GM23338 (cell line): ENCODE measurements at regions not wholly inside any gene's neighbourhood (a gene's known extent, or its start where the extent isn't known, plus 50 kb on each side); places are given as distances from the start of the nearest gene placed in this dataset.

ENCODE experiments used
- ATAC-seq: fragments of 200-7000 bp; cut with Tn5 transposase; 3 replicates; pipeline ENCODE4 v1.9.1; 2020
- DNase-seq: peaks from one replicate; pipeline ENCODE4 v3.0.0-alpha.2; 2015; ENCODE audit warnings: low spot score
- H2AFZ ChIP-seq: fragments of 200-600 bp; sonication (generic); 2 replicates; pipeline ENCODE4 v1.8.0; 2016; ENCODE audit warnings: antibody characterized with exemption, mild to moderate bottlenecking, moderate library complexity
- H3F3A ChIP-seq: fragments of 200-600 bp; sonication (generic); replicated peaks from 2 replicates; pipeline ENCODE4 v1.8.0; 2017; ENCODE audit warnings: antibody characterized with exemption, mixed run types, low read depth
- H3K27ac ChIP-seq: fragments of 200-600 bp; sonication (generic); 2 replicates; pipeline ENCODE4 v1.6.1; 2016; ENCODE audit warnings: low read depth
- H3K27me3 ChIP-seq: fragments of 200-600 bp; sonication (generic); 2 replicates; pipeline ENCODE4 v1.8.0; 2016; ENCODE audit warnings: mild to moderate bottlenecking, mixed run types, moderate library complexity; ENCODE audit not compliant: insufficient read depth
- H3K36me3 ChIP-seq: fragments of 200-600 bp; sonication (generic); 2 replicates; pipeline ENCODE4 v1.8.0; 2016; ENCODE audit warnings: mild to moderate bottlenecking; ENCODE audit not compliant: insufficient read depth
- H3K4me1 ChIP-seq: fragments of 200-600 bp; sonication (generic); 2 replicates; pipeline ENCODE4 v1.8.0; 2016; ENCODE audit warnings: mild to moderate bottlenecking, moderate library complexity; ENCODE audit not compliant: insufficient read depth
- H3K4me2 ChIP-seq: fragments of 200-600 bp; sonication (generic); 2 replicates; pipeline ENCODE4 v1.7.1; 2017; ENCODE audit warnings: mixed run types
- H3K4me3 ChIP-seq: fragments of 200-600 bp; sonication (generic); 2 replicates; pipeline ENCODE4 v1.6.1; 2016; ENCODE audit warnings: mixed run types
- H3K79me2 ChIP-seq: fragments of 200-600 bp; sonication (generic); replicated peaks from 2 replicates; pipeline ENCODE4 v1.8.0; 2017; ENCODE audit warnings: mild to moderate bottlenecking; ENCODE audit not compliant: insufficient read depth
- H3K9me2 ChIP-seq: fragments of 200-600 bp; sonication (generic); 2 replicates; pipeline ENCODE4 v1.8.0; 2017; ENCODE audit not compliant: insufficient read depth
- H4K20me1 ChIP-seq: fragments of 200-600 bp; sonication (generic); replicated peaks from 2 replicates; pipeline ENCODE4 v1.8.0; 2017; ENCODE audit warnings: mild to moderate bottlenecking; ENCODE audit not compliant: insufficient read depth
- H3K27ac Mint-ChIP-seq: 2 replicates; pipeline ENCODE4 v1.8.0; 2020; ENCODE audit warnings: inconsistent platforms, mild to moderate bottlenecking, moderate library complexity, mixed read lengths
- H3K27me3 Mint-ChIP-seq: 3 replicates; pipeline ENCODE4 v1.8.0; 2022; ENCODE audit warnings: low read depth, mild to moderate bottlenecking, moderate library complexity, mixed read lengths, inconsistent platforms; ENCODE audit not compliant: insufficient read depth, poor library complexity
- H3K36me3 Mint-ChIP-seq: 3 replicates; pipeline ENCODE4 v1.8.0; 2021; ENCODE audit warnings: low read depth, mild to moderate bottlenecking, inconsistent platforms, moderate library complexity, mixed read lengths
- H3K4me1 Mint-ChIP-seq: 3 replicates; pipeline ENCODE4 v1.8.0; 2020; ENCODE audit warnings: mild to moderate bottlenecking, inconsistent platforms, mixed read lengths
- H3K4me3 Mint-ChIP-seq: 3 replicates; pipeline ENCODE4 v1.8.0; 2021; ENCODE audit warnings: moderate library complexity, mild to moderate bottlenecking, inconsistent platforms, mixed read lengths
- H3K9me3 Mint-ChIP-seq: 3 replicates; pipeline ENCODE4 v1.8.0; 2020; ENCODE audit warnings: moderate library complexity, mild to moderate bottlenecking, inconsistent platforms, mixed read lengths
- CREB1 ChIP-seq: fragments of 250-450 bp; sonication (Bioruptor Pico); IDR thresholded peaks from 2 replicates; pipeline ENCODE4 v1.5.0; 2020; ENCODE audit warnings: low read depth, mild to moderate bottlenecking, moderate library complexity
- EZH2 ChIP-seq: fragments of 200-600 bp; sonication (generic); IDR thresholded peaks from one replicate; pipeline ENCODE4 v1.8.0; 2017; ENCODE audit warnings: antibody characterized with exemption, mild to moderate bottlenecking, low read depth; ENCODE audit not compliant: unreplicated experiment
- EZH2phosphoT487 ChIP-seq: fragments of 200-600 bp; sonication (generic); IDR thresholded peaks from one replicate; pipeline ENCODE4 v1.8.1; 2018; ENCODE audit warnings: antibody characterized with exemption; ENCODE audit not compliant: unreplicated experiment
- JUNB ChIP-seq: IDR thresholded peaks from one replicate; pipeline ENCODE4 v1.6.1; 2016; ENCODE audit warnings: antibody characterized with exemption; ENCODE audit not compliant: unreplicated experiment
- NANOG ChIP-seq: IDR thresholded peaks from 2 replicates; pipeline ENCODE4 v1.6.1; 2016; ENCODE audit warnings: antibody characterized with exemption, borderline replicate concordance
- POLR2AphosphoS5 ChIP-seq: IDR thresholded peaks from 2 replicates; pipeline ENCODE4 v1.6.1; 2016; ENCODE audit warnings: antibody characterized with exemption, low read depth
- STAT1 ChIP-seq: IDR thresholded peaks from one replicate; pipeline ENCODE4 v1.6.1; 2016; ENCODE audit warnings: antibody characterized with exemption; ENCODE audit not compliant: unreplicated experiment
- ZNF114 ChIP-seq: fragments of 250-450 bp; sonication (Bioruptor Pico); IDR thresholded peaks from 2 replicates; pipeline ENCODE4 v1.5.0; 2020; ENCODE audit warnings: mild to moderate bottlenecking, moderate library complexity
- ZNF331 ChIP-seq: fragments of 250-450 bp; sonication (Bioruptor Pico); IDR thresholded peaks from 2 replicates; pipeline ENCODE4 v1.5.0; 2020; ENCODE audit warnings: low read depth, mild to moderate bottlenecking, moderate library complexity
- TF ChIP-seq, protein P1 (sequence below): fragments of 250-450 bp; sonication (Bioruptor Pico); IDR thresholded peaks from 2 replicates; pipeline ENCODE4 v1.5.0; 2020; ENCODE audit warnings: mild to moderate bottlenecking, moderate library complexity
- TF ChIP-seq, protein P2 (sequence below), 2 experiments: fragments of 200-600 bp in 1 of 2; sonication (generic) in 1 of 2; conservative IDR thresholded peaks; 2 replicates each; pipeline versions ENCODE4 v1.5.1 to v1.6.1; 2016 to 2017; ENCODE audit warnings: antibody characterized with exemption in 2 of 2, low read depth in 2 of 2, mild to moderate bottlenecking in 2 of 2, moderate library complexity in 1 of 2
- TF ChIP-seq, protein P3 (sequence below): IDR thresholded peaks from one replicate; pipeline ENCODE4 v1.6.1; 2018; ENCODE audit warnings: antibody characterized with exemption; ENCODE audit not compliant: unreplicated experiment
- TF ChIP-seq, protein P4 (sequence below): IDR thresholded peaks from 2 replicates; pipeline ENCODE4 v1.6.1; 2016; ENCODE audit warnings: antibody characterized with exemption

DNA sequence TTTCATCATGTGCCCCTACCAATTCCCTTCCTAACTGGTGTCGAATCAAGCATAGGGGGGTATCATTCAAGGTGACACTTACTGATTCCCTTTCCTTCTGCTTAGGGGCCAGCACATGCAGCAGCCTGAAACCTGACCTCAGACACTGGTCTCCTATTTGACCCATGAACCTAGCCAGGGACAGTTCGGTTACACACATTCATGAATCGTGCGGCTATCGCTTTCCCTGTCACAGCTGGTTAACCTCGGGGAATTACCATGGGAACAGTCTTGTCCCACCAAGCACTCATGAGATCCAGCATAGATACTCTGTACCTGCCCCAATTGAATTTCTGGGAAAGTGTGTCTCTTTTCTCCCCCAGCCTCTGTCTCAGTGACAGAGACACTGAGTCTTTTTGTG is 140.4 kb downstream of the ZNF674 start:
- DNase-seq, result no peak
- no peaks in the 10 kb centered on the region for H3K4me1 ChIP-seq
- H3K79me2 ChIP-seq, result no peaks in the 10 kb centered on the region
- H3K36me3 Mint-ChIP-seq, result no peaks in the 10 kb centered on the region; the same call in 2 of the 3 replicates
- H3K9me3 Mint-ChIP-seq, result peaks cover 5% of the 10 kb centered on the region; the same call in 2 of the 3 replicates
- no peaks in the 10 kb centered on the region for H3K36me3 ChIP-seq
- no peak overlapping the region for H3K4me2 ChIP-seq
- H3K4me3 ChIP-seq, result no peak overlapping the region
- no peaks in the 10 kb centered on the region for H3K27me3 ChIP-seq
- H4K20me1 ChIP-seq, result no peaks in the 10 kb centered on the region
- 0 out of 3 replicates have a peak, but pooled peaks cover 2% of the 10 kb centered on the region for H3K4me1 Mint-ChIP-seq
- H3K27ac Mint-ChIP-seq, result no peak overlapping the region
- H3F3A ChIP-seq, result no peaks in the 10 kb centered on the region
- H3K27ac ChIP-seq, result no peak overlapping the region
- no peaks in the 10 kb centered on the region for H3K9me2 ChIP-seq
- no peak for ATAC-seq
- no peak overlapping the region for H2AFZ ChIP-seq
- H3K27me3 Mint-ChIP-seq, result no peaks in the 10 kb centered on the region
- TF ChIP-seq STAT1, result no peak
- no peak for TF ChIP-seq ZNF114 (CRISPR knock-in tag)
- TF ChIP-seq, protein P1, sequence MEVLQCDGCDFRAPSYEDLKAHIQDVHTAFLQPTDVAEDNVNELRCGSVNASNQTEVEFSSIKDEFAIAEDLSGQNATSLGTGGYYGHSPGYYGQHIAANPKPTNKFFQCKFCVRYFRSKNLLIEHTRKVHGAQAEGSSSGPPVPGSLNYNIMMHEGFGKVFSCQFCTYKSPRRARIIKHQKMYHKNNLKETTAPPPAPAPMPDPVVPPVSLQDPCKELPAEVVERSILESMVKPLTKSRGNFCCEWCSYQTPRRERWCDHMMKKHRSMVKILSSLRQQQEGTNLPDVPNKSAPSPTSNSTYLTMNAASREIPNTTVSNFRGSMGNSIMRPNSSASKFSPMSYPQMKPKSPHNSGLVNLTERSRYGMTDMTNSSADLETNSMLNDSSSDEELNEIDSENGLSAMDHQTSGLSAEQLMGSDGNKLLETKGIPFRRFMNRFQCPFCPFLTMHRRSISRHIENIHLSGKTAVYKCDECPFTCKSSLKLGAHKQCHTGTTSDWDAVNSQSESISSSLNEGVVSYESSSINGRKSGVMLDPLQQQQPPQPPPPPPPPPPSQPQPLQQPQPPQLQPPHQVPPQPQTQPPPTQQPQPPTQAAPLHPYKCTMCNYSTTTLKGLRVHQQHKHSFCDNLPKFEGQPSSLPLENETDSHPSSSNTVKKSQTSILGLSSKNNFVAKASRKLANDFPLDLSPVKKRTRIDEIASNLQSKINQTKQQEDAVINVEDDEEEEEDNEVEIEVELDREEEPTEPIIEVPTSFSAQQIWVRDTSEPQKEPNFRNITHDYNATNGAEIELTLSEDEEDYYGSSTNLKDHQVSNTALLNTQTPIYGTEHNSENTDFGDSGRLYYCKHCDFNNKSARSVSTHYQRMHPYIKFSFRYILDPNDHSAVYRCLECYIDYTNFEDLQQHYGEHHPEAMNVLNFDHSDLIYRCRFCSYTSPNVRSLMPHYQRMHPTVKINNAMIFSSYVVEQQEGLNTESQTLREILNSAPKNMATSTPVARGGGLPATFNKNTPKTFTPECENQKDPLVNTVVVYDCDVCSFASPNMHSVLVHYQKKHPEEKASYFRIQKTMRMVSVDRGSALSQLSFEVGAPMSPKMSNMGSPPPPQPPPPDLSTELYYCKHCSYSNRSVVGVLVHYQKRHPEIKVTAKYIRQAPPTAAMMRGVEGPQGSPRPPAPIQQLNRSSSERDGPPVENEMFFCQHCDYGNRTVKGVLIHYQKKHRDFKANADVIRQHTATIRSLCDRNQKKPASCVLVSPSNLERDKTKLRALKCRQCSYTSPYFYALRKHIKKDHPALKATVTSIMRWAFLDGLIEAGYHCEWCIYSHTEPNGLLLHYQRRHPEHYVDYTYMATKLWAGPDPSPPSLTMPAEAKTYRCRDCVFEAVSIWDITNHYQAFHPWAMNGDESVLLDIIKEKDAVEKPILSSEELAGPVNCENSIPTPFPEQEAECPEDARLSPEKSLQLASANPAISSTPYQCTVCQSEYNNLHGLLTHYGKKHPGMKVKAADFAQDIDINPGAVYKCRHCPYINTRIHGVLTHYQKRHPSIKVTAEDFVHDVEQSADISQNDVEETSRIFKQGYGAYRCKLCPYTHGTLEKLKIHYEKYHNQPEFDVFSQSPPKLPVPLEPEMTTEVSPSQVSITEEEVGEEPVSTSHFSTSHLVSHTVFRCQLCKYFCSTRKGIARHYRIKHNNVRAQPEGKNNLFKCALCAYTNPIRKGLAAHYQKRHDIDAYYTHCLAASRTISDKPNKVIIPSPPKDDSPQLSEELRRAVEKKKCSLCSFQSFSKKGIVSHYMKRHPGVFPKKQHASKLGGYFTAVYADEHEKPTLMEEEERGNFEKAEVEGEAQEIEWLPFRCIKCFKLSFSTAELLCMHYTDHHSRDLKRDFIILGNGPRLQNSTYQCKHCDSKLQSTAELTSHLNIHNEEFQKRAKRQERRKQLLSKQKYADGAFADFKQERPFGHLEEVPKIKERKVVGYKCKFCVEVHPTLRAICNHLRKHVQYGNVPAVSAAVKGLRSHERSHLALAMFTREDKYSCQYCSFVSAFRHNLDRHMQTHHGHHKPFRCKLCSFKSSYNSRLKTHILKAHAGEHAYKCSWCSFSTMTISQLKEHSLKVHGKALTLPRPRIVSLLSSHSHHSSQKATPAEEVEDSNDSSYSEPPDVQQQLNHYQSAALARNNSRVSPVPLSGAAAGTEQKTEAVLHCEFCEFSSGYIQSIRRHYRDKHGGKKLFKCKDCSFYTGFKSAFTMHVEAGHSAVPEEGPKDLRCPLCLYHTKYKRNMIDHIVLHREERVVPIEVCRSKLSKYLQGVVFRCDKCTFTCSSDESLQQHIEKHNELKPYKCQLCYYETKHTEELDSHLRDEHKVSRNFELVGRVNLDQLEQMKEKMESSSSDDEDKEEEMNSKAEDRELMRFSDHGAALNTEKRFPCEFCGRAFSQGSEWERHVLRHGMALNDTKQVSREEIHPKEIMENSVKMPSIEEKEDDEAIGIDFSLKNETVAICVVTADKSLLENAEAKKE (CRISPR knock-in tag), result no peak
- no peak for TF ChIP-seq CREB1 (CRISPR knock-in tag)
- TF ChIP-seq, protein P2, sequence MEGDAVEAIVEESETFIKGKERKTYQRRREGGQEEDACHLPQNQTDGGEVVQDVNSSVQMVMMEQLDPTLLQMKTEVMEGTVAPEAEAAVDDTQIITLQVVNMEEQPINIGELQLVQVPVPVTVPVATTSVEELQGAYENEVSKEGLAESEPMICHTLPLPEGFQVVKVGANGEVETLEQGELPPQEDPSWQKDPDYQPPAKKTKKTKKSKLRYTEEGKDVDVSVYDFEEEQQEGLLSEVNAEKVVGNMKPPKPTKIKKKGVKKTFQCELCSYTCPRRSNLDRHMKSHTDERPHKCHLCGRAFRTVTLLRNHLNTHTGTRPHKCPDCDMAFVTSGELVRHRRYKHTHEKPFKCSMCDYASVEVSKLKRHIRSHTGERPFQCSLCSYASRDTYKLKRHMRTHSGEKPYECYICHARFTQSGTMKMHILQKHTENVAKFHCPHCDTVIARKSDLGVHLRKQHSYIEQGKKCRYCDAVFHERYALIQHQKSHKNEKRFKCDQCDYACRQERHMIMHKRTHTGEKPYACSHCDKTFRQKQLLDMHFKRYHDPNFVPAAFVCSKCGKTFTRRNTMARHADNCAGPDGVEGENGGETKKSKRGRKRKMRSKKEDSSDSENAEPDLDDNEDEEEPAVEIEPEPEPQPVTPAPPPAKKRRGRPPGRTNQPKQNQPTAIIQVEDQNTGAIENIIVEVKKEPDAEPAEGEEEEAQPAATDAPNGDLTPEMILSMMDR (conservative IDR thresholded peaks at IDR 0.05; ENCODE audit: low read depth in 2 of 2), result no peak
- no peak for TF ChIP-seq NANOG
- TF ChIP-seq POLR2AphosphoS5, result no peak
- no peak for TF ChIP-seq EZH2phosphoT487
- TF ChIP-seq ZNF331 (CRISPR knock-in tag), result no peak
- TF ChIP-seq EZH2, result no peak
- TF ChIP-seq, protein P3, sequence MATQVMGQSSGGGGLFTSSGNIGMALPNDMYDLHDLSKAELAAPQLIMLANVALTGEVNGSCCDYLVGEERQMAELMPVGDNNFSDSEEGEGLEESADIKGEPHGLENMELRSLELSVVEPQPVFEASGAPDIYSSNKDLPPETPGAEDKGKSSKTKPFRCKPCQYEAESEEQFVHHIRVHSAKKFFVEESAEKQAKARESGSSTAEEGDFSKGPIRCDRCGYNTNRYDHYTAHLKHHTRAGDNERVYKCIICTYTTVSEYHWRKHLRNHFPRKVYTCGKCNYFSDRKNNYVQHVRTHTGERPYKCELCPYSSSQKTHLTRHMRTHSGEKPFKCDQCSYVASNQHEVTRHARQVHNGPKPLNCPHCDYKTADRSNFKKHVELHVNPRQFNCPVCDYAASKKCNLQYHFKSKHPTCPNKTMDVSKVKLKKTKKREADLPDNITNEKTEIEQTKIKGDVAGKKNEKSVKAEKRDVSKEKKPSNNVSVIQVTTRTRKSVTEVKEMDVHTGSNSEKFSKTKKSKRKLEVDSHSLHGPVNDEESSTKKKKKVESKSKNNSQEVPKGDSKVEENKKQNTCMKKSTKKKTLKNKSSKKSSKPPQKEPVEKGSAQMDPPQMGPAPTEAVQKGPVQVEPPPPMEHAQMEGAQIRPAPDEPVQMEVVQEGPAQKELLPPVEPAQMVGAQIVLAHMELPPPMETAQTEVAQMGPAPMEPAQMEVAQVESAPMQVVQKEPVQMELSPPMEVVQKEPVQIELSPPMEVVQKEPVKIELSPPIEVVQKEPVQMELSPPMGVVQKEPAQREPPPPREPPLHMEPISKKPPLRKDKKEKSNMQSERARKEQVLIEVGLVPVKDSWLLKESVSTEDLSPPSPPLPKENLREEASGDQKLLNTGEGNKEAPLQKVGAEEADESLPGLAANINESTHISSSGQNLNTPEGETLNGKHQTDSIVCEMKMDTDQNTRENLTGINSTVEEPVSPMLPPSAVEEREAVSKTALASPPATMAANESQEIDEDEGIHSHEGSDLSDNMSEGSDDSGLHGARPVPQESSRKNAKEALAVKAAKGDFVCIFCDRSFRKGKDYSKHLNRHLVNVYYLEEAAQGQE, result no peak
- TF ChIP-seq, protein P4, sequence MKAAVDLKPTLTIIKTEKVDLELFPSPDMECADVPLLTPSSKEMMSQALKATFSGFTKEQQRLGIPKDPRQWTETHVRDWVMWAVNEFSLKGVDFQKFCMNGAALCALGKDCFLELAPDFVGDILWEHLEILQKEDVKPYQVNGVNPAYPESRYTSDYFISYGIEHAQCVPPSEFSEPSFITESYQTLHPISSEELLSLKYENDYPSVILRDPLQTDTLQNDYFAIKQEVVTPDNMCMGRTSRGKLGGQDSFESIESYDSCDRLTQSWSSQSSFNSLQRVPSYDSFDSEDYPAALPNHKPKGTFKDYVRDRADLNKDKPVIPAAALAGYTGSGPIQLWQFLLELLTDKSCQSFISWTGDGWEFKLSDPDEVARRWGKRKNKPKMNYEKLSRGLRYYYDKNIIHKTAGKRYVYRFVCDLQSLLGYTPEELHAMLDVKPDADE, result no peak
- TF ChIP-seq JUNB, result no peak
- no peak overlapping the region for H3K4me3 Mint-ChIP-seq
